ENCODE measurements at regions not wholly inside any gene's neighbourhood (a gene's known extent, or its start where the extent isn't known, plus 50 kb on each side); places are given as distances from the start of the nearest gene placed in this dataset.

- H3K27ac ChIP-seq (replicated peaks), result no peak overlapping the region
- no peak for DNase-seq (ENCODE audit: low read depth in 1 of 2, low spot score in 1 of 2)
- H3K4me3 ChIP-seq (replicated peaks; ENCODE audit: insufficient read depth, low read length), result no peak overlapping the region
- no peaks in the 10 kb centered on the region for H3K27me3 ChIP-seq (ENCODE audit: insufficient read depth, poor library complexity, severe bottlenecking)
- TF ChIP-seq POLR2AphosphoS5 (IDR thresholded peaks at IDR 0.05; ENCODE audit: low read depth) (no peak), CTCF (IDR thresholded peaks at IDR 0.05; ENCODE audit: insufficient read depth, low read length) (no peak), GABPA (IDR thresholded peaks at IDR 0.05; ENCODE audit: low read depth) (no peak), REST (IDR thresholded peaks at IDR 0.05; ENCODE audit: insufficient replicate concordance, low read depth) (no peak)
Observed at GRCh38 chr4:18194278-18194677, 172.7 kb upstream of the LCORL start.

- Histone ChIP-seq H3K27me3 (ENCODE audit: insufficient read depth, poor library complexity, severe bottlenecking) (no peaks in the 10 kb centered on the region), H3K4me3 (replicated peaks; ENCODE audit: insufficient read depth, low read length) (no peak overlapping the region), H3K27ac (replicated peaks) (no peak overlapping the region)
- DNase-seq (ENCODE audit: low read depth in 1 of 2, low spot score in 1 of 2), result no peak
- TF ChIP-seq REST (IDR thresholded peaks at IDR 0.05; ENCODE audit: insufficient replicate concordance, low read depth) (no peak), SPI1 (IDR thresholded peaks at IDR 0.05; ENCODE audit: borderline replicate concordance, low read depth) (no peak), CTCF (IDR thresholded peaks at IDR 0.05; ENCODE audit: insufficient read depth, low read length) (no peak), POLR2AphosphoS5 (IDR thresholded peaks at IDR 0.05; ENCODE audit: low read depth) (no peak), GABPA (IDR thresholded peaks at IDR 0.05; ENCODE audit: low read depth) (no peak)
Observed at GRCh38 chr4:18192901-18193300, 171.3 kb upstream of the LCORL start.

- peak; percentile 27 to 68 for DNase-seq (ENCODE audit: low read depth in 1 of 2, low spot score in 1 of 2)
- Histone ChIP-seq H3K27ac (replicated peaks) (no peak overlapping the region), H3K4me3 (replicated peaks; ENCODE audit: insufficient read depth, low read length) (no peak overlapping the region), H3K27me3 (ENCODE audit: insufficient read depth, poor library complexity, severe bottlenecking) (no peaks in the 10 kb centered on the region)
- TF ChIP-seq POLR2AphosphoS5 (IDR thresholded peaks at IDR 0.05; ENCODE audit: low read depth) (no peak), REST (IDR thresholded peaks at IDR 0.05; ENCODE audit: insufficient replicate concordance, low read depth) (no peak), CTCF (IDR thresholded peaks at IDR 0.05; ENCODE audit: insufficient read depth, low read length) (no peak), SPI1 (IDR thresholded peaks at IDR 0.05; ENCODE audit: borderline replicate concordance, low read depth) (no peak), GABPA (IDR thresholded peaks at IDR 0.05; ENCODE audit: low read depth) (no peak)
Observed at GRCh38 chr4:18185491-18185890, 163.9 kb upstream of the LCORL start.

Data from HL-60 (cell line).